GM23338 (cell line): ENCODE measurements at regions not wholly inside any gene's neighbourhood (a gene's known extent, or its start where the extent isn't known, plus 50 kb on each side); places are given as distances from the start of the nearest gene placed in this dataset.

ENCODE experiments used
- ATAC-seq: fragments of 200-7000 bp; cut with Tn5 transposase; 3 replicates; pipeline ENCODE4 v1.9.1; 2020
- DNase-seq: peaks from one replicate; pipeline ENCODE4 v3.0.0-alpha.2; 2015; ENCODE audit warnings: low spot score
- H2AFZ ChIP-seq: fragments of 200-600 bp; sonication (generic); 2 replicates; pipeline ENCODE4 v1.8.0; 2016; ENCODE audit warnings: antibody characterized with exemption, mild to moderate bottlenecking, moderate library complexity
- H3F3A ChIP-seq: fragments of 200-600 bp; sonication (generic); replicated peaks from 2 replicates; pipeline ENCODE4 v1.8.0; 2017; ENCODE audit warnings: antibody characterized with exemption, mixed run types, low read depth
- H3K27ac ChIP-seq: fragments of 200-600 bp; sonication (generic); 2 replicates; pipeline ENCODE4 v1.6.1; 2016; ENCODE audit warnings: low read depth
- H3K27me3 ChIP-seq: fragments of 200-600 bp; sonication (generic); 2 replicates; pipeline ENCODE4 v1.8.0; 2016; ENCODE audit warnings: mild to moderate bottlenecking, mixed run types, moderate library complexity; ENCODE audit not compliant: insufficient read depth
- H3K36me3 ChIP-seq: fragments of 200-600 bp; sonication (generic); 2 replicates; pipeline ENCODE4 v1.8.0; 2016; ENCODE audit warnings: mild to moderate bottlenecking; ENCODE audit not compliant: insufficient read depth
- H3K4me1 ChIP-seq: fragments of 200-600 bp; sonication (generic); 2 replicates; pipeline ENCODE4 v1.8.0; 2016; ENCODE audit warnings: mild to moderate bottlenecking, moderate library complexity; ENCODE audit not compliant: insufficient read depth
- H3K4me2 ChIP-seq: fragments of 200-600 bp; sonication (generic); 2 replicates; pipeline ENCODE4 v1.7.1; 2017; ENCODE audit warnings: mixed run types
- H3K4me3 ChIP-seq: fragments of 200-600 bp; sonication (generic); 2 replicates; pipeline ENCODE4 v1.6.1; 2016; ENCODE audit warnings: mixed run types
- H3K79me2 ChIP-seq: fragments of 200-600 bp; sonication (generic); replicated peaks from 2 replicates; pipeline ENCODE4 v1.8.0; 2017; ENCODE audit warnings: mild to moderate bottlenecking; ENCODE audit not compliant: insufficient read depth
- H3K9me2 ChIP-seq: fragments of 200-600 bp; sonication (generic); 2 replicates; pipeline ENCODE4 v1.8.0; 2017; ENCODE audit not compliant: insufficient read depth
- H4K20me1 ChIP-seq: fragments of 200-600 bp; sonication (generic); replicated peaks from 2 replicates; pipeline ENCODE4 v1.8.0; 2017; ENCODE audit warnings: mild to moderate bottlenecking; ENCODE audit not compliant: insufficient read depth
- H3K27ac Mint-ChIP-seq: 2 replicates; pipeline ENCODE4 v1.8.0; 2020; ENCODE audit warnings: inconsistent platforms, mild to moderate bottlenecking, moderate library complexity, mixed read lengths
- H3K27me3 Mint-ChIP-seq: 3 replicates; pipeline ENCODE4 v1.8.0; 2022; ENCODE audit warnings: low read depth, mild to moderate bottlenecking, moderate library complexity, mixed read lengths, inconsistent platforms; ENCODE audit not compliant: insufficient read depth, poor library complexity
- H3K36me3 Mint-ChIP-seq: 3 replicates; pipeline ENCODE4 v1.8.0; 2021; ENCODE audit warnings: low read depth, mild to moderate bottlenecking, inconsistent platforms, moderate library complexity, mixed read lengths
- H3K4me1 Mint-ChIP-seq: 3 replicates; pipeline ENCODE4 v1.8.0; 2020; ENCODE audit warnings: mild to moderate bottlenecking, inconsistent platforms, mixed read lengths
- H3K4me3 Mint-ChIP-seq: 3 replicates; pipeline ENCODE4 v1.8.0; 2021; ENCODE audit warnings: moderate library complexity, mild to moderate bottlenecking, inconsistent platforms, mixed read lengths
- H3K9me3 Mint-ChIP-seq: 3 replicates; pipeline ENCODE4 v1.8.0; 2020; ENCODE audit warnings: moderate library complexity, mild to moderate bottlenecking, inconsistent platforms, mixed read lengths
- CREB1 ChIP-seq: fragments of 250-450 bp; sonication (Bioruptor Pico); IDR thresholded peaks from 2 replicates; pipeline ENCODE4 v1.5.0; 2020; ENCODE audit warnings: low read depth, mild to moderate bottlenecking, moderate library complexity
- EZH2 ChIP-seq: fragments of 200-600 bp; sonication (generic); IDR thresholded peaks from one replicate; pipeline ENCODE4 v1.8.0; 2017; ENCODE audit warnings: antibody characterized with exemption, mild to moderate bottlenecking, low read depth; ENCODE audit not compliant: unreplicated experiment
- JUNB ChIP-seq: IDR thresholded peaks from one replicate; pipeline ENCODE4 v1.6.1; 2016; ENCODE audit warnings: antibody characterized with exemption; ENCODE audit not compliant: unreplicated experiment
- NANOG ChIP-seq: IDR thresholded peaks from 2 replicates; pipeline ENCODE4 v1.6.1; 2016; ENCODE audit warnings: antibody characterized with exemption, borderline replicate concordance
- POLR2AphosphoS5 ChIP-seq: IDR thresholded peaks from 2 replicates; pipeline ENCODE4 v1.6.1; 2016; ENCODE audit warnings: antibody characterized with exemption, low read depth
- ZNF114 ChIP-seq: fragments of 250-450 bp; sonication (Bioruptor Pico); IDR thresholded peaks from 2 replicates; pipeline ENCODE4 v1.5.0; 2020; ENCODE audit warnings: mild to moderate bottlenecking, moderate library complexity
- ZNF331 ChIP-seq: fragments of 250-450 bp; sonication (Bioruptor Pico); IDR thresholded peaks from 2 replicates; pipeline ENCODE4 v1.5.0; 2020; ENCODE audit warnings: low read depth, mild to moderate bottlenecking, moderate library complexity
- TF ChIP-seq, protein P1 (sequence below): IDR thresholded peaks from one replicate; pipeline ENCODE4 v1.6.1; 2018; ENCODE audit warnings: antibody characterized with exemption; ENCODE audit not compliant: unreplicated experiment
- TF ChIP-seq, protein P2 (sequence below): IDR thresholded peaks from 2 replicates; pipeline ENCODE4 v1.6.1; 2016; ENCODE audit warnings: antibody characterized with exemption
- TF ChIP-seq, protein P3 (sequence below), 2 experiments: fragments of 200-600 bp in 1 of 2; sonication (generic) in 1 of 2; conservative IDR thresholded peaks; 2 replicates each; pipeline versions ENCODE4 v1.5.1 to v1.6.1; 2016 to 2017; ENCODE audit warnings: antibody characterized with exemption in 2 of 2, low read depth in 2 of 2, mild to moderate bottlenecking in 2 of 2, moderate library complexity in 1 of 2

DNA sequence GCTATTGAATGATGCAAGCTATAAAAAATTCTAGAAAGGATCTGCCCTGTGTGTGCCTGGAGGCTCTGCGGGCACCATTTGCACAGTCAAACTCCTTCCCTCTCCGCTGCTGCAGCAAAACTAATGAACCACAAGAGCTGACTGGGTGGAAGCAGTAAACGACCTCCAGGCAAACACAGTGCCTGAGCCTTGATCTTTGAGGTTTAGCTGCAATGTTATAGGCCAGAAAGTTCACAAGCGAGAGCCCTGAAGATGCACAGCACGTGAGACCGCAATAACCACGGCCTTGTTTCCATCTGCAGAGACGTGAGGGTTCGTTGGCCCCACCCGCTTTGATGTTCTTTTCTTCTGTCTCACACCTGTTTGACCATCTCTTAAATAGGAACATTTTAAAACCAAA lies 69.2 kb upstream of the S1PR3 start (continued):
- TF ChIP-seq, protein P1, sequence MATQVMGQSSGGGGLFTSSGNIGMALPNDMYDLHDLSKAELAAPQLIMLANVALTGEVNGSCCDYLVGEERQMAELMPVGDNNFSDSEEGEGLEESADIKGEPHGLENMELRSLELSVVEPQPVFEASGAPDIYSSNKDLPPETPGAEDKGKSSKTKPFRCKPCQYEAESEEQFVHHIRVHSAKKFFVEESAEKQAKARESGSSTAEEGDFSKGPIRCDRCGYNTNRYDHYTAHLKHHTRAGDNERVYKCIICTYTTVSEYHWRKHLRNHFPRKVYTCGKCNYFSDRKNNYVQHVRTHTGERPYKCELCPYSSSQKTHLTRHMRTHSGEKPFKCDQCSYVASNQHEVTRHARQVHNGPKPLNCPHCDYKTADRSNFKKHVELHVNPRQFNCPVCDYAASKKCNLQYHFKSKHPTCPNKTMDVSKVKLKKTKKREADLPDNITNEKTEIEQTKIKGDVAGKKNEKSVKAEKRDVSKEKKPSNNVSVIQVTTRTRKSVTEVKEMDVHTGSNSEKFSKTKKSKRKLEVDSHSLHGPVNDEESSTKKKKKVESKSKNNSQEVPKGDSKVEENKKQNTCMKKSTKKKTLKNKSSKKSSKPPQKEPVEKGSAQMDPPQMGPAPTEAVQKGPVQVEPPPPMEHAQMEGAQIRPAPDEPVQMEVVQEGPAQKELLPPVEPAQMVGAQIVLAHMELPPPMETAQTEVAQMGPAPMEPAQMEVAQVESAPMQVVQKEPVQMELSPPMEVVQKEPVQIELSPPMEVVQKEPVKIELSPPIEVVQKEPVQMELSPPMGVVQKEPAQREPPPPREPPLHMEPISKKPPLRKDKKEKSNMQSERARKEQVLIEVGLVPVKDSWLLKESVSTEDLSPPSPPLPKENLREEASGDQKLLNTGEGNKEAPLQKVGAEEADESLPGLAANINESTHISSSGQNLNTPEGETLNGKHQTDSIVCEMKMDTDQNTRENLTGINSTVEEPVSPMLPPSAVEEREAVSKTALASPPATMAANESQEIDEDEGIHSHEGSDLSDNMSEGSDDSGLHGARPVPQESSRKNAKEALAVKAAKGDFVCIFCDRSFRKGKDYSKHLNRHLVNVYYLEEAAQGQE = no peak
- TF ChIP-seq CREB1 = no peak
- no peak for TF ChIP-seq JUNB
- TF ChIP-seq, protein P2, sequence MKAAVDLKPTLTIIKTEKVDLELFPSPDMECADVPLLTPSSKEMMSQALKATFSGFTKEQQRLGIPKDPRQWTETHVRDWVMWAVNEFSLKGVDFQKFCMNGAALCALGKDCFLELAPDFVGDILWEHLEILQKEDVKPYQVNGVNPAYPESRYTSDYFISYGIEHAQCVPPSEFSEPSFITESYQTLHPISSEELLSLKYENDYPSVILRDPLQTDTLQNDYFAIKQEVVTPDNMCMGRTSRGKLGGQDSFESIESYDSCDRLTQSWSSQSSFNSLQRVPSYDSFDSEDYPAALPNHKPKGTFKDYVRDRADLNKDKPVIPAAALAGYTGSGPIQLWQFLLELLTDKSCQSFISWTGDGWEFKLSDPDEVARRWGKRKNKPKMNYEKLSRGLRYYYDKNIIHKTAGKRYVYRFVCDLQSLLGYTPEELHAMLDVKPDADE = no peak
- TF ChIP-seq EZH2 = no peak
- TF ChIP-seq, protein P3, sequence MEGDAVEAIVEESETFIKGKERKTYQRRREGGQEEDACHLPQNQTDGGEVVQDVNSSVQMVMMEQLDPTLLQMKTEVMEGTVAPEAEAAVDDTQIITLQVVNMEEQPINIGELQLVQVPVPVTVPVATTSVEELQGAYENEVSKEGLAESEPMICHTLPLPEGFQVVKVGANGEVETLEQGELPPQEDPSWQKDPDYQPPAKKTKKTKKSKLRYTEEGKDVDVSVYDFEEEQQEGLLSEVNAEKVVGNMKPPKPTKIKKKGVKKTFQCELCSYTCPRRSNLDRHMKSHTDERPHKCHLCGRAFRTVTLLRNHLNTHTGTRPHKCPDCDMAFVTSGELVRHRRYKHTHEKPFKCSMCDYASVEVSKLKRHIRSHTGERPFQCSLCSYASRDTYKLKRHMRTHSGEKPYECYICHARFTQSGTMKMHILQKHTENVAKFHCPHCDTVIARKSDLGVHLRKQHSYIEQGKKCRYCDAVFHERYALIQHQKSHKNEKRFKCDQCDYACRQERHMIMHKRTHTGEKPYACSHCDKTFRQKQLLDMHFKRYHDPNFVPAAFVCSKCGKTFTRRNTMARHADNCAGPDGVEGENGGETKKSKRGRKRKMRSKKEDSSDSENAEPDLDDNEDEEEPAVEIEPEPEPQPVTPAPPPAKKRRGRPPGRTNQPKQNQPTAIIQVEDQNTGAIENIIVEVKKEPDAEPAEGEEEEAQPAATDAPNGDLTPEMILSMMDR (conservative IDR thresholded peaks at IDR 0.05; ENCODE audit: low read depth in 2 of 2) = no peak
- TF ChIP-seq ZNF114 (CRISPR knock-in tag) = no peak

DNA sequence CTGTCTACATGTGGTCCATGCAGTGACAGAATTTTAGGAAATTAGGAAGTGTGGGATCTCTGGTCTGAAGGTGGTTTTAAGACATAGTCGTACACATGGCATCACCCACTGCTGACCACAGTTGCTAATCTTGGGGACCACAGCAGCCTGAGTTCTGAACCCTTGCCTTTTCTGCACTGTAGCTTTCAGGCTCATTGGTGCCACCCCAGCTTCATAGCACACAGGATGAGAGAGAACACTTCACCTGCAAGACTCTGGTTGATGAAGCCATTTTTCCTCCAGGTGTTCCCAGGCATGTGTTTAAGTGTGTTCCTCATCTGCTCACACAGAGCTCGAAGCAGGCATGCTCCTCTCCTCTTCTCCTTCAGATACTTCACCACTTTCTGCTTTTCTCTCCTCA lies 68.2 kb upstream of the S1PR3 start:
- H3K9me2 ChIP-seq = no peaks in the 10 kb centered on the region; the same call in 1 of the 2 replicates
- peaks cover 3% of the 10 kb centered on the region; the same call in 1 of the 3 replicates for H3K4me1 Mint-ChIP-seq
- no peak overlapping the region for H3K27ac Mint-ChIP-seq
- peaks cover 10% of the 10 kb centered on the region; the same call in 2 of the 3 replicates for H3K36me3 Mint-ChIP-seq
- H4K20me1 ChIP-seq = no peaks in the 10 kb centered on the region
- no peaks in the 10 kb centered on the region for H3K4me1 ChIP-seq
- DNase-seq (no peak), ATAC-seq (no peak)
- no peak overlapping the region for H3K4me3 ChIP-seq
- H3K4me3 Mint-ChIP-seq = no peak overlapping the region
- no peaks in the 10 kb centered on the region for H3K36me3 ChIP-seq
- H3K27me3 Mint-ChIP-seq = no peaks in the 10 kb centered on the region
- H2AFZ ChIP-seq = no peak overlapping the region
- no peak overlapping the region for H3K4me2 ChIP-seq
- no peak overlapping the region for H3K27ac ChIP-seq
- TF ChIP-seq, protein P2 = no peak
- TF ChIP-seq NANOG = no peak
- no peak for TF ChIP-seq ZNF114 (CRISPR knock-in tag)
- TF ChIP-seq JUNB = no peak
- no peak for TF ChIP-seq EZH2
- TF ChIP-seq, protein P3 (conservative IDR thresholded peaks at IDR 0.05; ENCODE audit: low read depth in 2 of 2) = no peak
- TF ChIP-seq ZNF331 (CRISPR knock-in tag) = no peak
- TF ChIP-seq POLR2AphosphoS5 = no peak
- H3K79me2 ChIP-seq = no peaks in the 10 kb centered on the region
- no peaks in the 10 kb centered on the region for H3F3A ChIP-seq
- peaks cover 21% of the 10 kb centered on the region for H3K9me3 Mint-ChIP-seq
- H3K27me3 ChIP-seq = no peaks in the 10 kb centered on the region
